ENCODE measurements at regions not wholly inside any gene's neighbourhood (a gene's known extent, or its start where the extent isn't known, plus 50 kb on each side); places are given as distances from the start of the nearest gene placed in this dataset.

DNA sequence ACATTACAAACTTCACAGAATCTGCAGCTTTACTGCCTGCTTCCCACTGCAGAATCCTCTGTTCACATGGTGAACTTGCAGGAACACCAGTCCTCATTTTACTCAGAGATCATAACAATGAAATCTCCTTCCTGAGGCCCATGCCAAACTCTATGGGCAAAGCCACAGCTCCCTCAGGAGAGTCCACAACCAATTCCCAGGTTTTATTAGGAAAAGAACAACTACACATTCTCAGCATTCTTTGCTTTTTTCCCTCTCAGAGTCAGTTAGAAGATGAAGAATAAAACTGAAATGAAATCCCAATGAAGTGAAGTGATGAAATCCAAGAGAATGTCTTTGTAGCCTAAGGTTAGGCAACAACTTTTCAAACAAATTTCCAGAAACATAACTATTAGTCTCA is 233.7 kb downstream of the DSEL start:
- DNase-seq, result no peak

DNA sequence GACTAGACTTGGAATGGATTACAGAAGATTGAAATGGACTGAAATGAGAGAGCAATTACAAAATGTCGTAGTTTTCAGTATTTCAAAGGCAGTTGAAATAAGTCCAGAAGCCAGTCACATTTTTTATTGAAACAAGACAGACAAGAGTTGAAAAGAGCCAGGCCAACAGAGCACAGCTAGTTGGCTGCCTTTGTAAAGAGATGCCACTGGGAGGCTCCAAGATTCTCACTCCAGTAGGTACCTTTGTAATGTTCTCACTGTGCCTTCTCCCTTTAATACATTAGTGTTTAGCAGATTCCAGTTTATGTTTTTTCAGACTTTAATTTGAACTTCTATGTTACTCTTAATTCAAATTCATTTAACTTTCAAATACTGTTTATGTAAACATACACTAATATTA is 234.8 kb downstream of the DSEL start:
- no peak for DNase-seq

DNA sequence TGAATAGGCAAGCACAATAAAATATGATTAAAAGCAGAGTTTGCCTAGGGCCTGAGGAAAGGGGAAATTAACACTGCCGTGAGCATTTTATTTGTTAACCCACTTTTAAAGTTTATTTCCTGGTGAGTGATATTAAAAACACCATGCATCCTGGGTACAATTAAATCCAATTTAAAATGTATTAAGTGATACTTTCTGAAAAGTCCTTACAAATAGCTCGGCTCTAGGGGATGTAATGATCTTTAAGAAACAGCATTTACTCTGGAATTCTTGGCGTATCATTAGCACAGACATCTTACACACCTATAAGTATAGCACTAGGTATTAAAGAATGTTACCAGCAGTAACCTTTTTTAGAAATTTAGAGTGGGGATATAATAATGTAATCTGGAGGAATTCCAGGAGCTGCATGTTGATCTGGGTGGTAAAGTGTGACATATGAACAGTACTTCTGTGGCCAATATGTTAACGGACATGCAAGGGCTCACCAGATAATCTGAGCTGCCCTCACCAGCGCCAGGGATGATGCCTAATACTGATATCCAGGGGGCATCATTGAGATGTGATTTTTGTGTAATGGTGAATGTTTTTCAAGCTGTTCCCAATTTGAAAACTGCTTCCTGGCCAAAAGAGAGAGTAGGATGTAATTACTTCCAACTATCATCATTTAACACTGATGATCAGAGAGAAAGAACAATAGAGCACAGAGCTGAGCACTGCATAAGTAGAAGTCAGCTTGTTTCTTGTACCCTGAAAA is 235.9 kb downstream of the DSEL start:
- no peak for DNase-seq

DNA sequence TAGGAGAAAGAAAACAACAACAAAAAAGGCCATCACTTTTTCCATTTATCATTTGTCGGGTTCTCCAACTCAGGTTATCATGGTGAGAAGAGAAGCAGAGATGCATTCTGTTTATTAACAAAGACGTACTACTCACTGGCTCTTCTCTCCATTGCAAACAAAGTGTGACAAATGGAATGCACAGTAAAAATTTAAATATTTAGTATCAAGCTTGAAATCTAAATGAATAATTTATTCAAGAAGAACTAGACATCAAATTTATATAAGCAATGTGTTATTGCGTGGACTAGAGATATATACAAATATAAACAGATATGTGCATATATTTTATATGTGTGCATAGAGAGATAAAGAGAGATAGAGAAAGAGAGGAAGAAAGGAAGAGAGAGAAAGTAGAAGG is 236.5 kb downstream of the DSEL start:
- DNase-seq, result no peak

DNA sequence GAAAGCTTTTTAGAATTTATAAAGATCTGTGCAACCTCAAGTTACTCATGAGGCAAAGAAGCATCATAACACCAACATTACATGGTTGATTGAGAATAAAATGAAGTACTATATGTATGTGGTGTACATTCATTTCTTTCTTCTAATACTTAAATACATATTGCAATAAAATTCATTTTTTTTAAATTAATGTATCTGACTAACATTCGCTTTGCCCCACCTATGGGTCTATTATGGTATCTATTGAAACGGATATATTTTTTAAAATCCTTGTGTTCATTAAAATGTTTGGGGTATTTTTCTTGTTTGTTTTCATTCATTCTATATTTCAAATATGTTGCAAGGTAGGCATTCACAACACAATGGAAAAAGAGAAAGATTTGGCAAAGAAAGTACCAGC is 237.5 kb downstream of the DSEL start:
- DNase-seq, result no peak

DNA sequence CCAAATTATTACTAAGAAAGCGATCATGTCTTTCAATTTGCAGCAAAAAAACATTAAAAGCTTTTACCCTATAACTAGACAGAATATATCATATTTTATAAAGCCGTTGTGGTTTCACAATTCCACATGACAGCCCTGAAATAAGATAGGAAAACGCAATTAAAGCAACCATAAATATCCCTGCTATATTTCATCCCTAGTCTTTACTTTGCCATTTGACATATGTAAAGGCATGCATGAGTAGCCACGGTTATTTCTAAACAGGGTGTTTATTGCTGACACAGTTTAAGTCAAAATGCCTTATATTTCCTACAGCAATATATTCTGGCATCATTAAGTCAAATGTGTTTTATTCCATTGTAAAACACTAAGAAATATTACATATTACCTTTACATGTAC is 239.9 kb downstream of the DSEL start:
- DNase-seq, result no peak

DNA sequence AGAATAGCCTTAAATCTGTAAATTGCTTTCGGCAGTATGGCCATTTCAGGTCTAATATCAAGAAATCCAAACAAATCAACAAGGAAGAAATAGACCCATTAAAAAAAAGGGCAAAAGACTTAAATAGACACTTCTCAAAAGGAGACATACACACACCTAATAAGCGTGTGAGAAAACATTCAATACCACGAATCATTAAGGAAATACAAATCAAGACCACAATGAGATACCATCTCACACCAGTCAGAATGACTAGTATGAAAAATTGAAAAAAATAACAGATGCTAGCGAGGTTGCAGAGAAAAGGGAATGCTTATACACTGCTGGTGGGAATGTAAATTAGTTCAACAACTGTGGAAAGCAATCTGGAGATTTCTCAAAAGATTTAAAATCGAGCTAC is 243.2 kb downstream of the DSEL start:
- DNase-seq, result no peak

DNA sequence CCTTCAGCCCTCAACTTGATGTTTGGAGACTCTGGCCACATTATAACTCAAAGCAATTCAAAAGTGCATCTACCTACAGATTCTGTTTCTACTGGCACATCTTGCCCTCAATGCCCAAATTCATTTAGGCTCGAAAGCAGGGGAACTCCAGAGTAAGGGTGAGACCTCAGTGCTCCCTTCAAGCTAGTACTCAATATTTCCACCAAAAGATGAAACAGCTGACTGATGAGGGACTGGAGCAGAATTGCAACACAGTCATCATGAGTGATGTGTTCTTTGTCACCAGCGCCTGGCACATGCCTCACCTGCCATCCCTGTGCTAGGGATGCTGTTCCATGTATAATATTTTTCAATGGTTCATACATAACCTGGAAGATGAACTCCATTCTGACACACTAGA is 247.3 kb downstream of the DSEL start:
- no peak for DNase-seq

DNA sequence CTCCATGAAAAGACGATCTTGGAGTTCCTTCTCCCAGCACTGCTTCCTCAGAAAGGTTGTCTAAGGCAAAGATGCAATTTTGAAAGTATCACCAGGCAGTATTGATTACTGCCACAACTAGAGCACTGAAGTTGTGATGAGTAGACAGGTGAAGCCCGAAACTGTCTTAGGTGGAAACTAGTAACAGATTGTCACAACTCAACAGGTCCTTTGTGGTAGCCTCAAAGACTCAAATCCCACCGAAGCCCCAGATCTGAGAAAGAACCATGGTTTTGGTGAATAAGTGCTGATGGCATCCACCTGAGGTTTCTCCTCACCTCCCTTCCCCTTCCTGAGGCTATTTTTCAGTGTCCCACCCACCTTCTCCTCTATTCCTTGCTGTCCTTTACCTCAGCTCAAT is 248.0 kb downstream of the DSEL start:
- DNase-seq, result no peak

DNA sequence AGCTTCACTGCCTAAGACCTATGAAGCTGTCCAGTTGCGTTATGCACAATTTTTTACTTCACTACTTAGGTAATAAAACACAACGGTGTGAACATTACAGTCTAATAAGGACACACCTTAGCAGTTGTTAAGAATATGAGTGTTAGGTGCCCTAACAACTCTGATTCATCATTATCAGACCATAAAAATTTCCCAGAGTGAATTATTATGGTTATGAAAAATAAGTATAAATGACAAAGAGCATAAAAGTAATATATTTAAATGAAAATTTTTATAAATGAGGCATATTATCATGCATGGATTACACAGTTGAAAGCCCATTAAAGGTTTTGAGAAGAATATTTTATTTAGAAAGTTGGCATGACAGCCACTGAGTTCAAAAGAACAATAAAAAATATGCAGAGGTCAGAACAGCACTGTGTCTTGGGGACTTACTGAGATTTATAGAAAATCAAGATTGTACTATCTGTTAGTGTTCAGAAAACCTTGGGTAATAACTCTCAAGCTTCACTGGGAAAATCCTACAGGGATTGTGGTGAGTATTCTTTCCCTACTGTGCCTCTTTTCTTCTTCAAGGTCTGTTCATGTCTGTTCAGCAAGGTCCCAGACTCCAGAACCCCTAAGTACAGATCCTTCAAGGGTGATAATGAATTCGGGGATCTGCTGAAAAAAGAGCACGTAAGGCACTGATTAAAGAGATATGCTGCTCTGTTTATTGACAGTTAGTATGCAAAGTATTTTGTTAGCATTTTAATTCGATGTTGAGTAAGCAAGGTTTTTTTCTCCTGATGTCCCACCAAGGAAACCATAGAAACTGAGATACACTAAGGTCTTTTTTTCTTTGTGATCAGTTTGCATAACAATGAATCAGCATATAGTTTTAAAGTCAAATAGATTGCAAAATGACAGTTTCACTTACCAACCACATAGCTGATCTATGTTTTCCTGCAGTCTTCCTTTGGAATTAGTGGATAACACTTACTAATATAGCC is 250.0 kb downstream of the DSEL start:
- DNase-seq, result no peak

DNA sequence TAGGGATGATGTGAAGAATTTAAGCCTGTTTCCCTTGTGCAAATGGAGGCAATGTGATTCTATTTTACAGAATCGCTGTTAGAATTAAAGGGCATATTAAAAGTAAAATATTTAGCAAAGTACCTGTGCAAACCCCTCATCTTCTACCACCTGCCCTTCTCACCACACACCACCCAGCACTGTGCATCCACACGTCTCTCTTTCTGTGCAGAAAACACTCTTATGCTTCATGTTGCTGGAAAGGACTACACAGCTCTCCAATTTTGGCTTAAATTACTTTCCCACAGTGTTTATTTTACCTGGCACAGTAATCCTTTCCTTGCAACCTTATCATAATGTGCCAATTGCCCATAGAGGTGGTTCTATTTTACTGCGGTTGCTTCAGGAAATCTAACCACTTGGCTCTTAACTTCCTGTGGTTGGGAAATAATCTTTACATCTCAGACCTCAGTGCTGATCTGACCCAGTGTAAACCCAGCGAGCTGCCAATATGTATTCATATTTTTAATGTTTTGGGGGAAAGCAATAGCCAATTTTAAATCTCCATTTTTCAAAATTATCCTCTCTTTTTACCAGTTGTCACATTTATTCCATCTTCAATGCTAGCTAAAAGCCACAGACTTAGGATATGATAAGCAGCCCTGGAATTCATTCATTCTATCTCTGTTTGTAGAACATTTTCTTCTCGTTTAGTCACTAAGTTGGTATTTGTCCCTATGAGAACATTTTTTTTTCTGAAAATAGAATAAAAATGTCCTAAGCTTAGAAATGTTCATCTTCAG is 250.9 kb downstream of the DSEL start:
- DNase-seq, result no peak

DNA sequence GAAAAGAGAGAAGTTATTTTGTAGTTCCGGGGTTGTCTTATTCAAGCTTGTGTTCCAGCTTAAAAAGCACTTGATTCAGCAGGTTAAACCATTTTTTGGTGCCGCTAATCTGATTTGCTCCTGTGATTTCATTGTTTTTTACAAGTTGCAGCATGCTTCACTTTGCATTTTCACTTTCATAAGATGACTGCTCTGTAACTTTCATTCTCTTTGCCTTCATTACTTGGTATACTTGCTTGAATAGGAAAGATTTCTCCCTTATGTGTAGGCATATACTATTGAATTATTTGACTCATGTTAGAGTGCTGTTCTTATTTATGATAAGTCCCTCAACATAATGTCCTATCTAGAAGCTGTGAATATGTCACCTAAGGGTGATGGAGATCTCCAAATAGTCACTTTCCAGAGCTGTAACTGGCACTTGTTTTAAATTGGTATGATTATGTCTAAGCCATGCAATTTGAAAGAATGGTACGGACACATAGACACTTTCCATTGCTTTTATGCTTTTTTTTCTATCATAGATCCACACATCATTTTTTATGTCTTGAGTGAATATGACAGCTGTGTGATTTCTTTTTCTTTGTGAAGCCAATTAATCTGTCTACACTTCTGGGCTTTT is 254.5 kb downstream of the DSEL start:
- no peak for DNase-seq

DNA sequence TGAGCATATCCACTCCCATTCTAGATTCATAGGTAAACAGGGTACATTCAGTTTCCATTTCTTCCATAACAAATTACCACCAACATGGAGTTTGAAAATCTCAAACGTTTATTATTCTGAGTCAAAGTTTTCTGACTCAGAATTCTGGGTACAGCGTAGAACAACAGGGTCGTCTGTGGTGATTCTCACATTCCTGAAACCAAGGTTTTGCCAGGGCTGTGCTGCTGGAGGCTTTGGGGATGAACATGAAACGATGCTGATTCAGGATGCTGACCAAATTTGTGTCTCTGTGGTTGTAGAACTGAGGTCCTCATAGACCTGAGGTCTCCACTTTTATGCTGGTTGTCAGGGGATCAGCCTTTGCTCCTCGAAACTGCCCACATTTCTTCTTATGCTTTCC is 255.7 kb downstream of the DSEL start:
- DNase-seq, result no peak

DNA sequence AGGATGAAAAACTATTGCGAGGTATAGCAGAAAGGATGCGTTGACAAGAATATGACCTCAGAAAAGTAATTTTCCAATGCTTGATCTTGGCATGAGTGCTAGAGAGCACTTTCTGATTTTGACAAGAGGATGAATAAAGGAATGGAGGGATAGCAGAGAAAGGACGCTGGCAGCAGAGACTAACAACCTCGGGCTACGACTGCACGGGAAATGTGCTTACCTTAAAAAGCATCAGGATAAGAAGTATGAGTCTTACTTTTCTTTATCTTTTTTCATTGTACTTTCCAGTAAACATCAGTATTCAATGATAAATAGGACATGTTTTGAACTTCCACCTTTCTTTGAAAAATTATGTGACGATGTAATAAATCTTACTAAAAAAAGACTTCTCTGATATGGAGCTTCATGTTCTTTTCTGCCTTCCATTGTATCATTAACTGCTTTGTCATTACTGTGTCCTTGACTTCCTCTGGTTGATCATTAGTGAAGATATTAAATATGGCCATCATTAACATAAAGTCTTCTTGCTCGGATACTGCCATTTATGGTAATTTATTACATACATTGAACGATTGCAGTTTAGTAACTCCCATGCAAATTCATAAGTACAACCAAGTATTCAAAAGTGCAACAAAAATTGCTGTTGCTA is 265.6 kb downstream of the DSEL start:
- DNase-seq, result no peak

DNA sequence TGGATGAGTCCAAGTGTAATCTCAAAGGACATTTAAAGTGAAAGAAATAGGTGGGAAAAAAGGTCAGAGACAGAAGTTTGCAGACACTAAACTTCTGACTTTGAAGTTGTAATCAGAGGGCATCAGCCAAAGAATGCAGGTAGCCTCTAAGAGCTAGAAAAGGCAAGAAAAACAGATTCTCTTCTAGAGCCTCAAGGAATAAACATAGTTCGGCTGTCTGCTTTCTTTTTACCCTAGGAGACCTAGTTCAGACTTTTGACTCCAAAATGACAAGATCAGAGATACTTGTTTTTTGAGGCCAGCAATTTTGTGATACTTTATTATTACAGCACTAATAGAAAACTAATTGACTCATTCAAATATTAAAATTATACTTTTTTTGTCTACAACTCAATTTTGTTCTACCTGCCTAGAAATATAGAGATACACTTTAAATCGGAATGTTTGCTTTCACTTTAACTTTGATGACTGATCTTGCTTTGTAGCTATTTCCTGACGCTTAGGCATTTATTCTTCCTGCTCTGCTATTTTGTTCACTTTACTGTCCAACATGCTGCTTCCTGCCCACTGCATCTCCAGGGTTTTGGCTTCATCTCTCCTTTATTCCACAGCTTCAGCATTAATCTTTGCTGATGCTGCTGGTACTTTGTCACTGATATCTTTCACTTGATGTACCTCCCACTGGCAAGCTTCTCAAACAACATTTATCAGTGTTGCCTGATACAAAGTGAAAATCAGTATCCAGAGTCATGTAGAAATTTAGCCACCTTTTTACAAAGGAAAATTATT is 272.5 kb downstream of the DSEL start:
- DNase-seq, result no peak

DNA sequence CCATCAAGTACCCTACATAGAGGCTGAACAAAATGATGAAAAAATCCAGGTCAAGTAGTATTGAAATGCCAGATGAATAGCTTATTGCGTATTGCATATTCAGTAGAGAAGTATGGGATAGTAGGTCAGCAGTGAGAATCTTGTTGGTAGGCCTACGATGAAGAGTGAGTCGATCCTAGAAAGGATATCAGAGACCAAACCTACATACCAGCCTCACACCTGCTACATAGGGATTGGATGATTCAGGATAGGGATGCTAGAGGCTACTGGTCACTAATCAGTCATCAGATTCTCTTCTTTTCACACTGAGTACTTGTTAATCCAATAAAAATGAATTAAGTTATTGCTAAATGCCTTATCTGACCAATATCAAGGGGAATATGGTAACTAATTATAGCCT is 274.5 kb downstream of the DSEL start:
- DNase-seq, result no peak

DNA sequence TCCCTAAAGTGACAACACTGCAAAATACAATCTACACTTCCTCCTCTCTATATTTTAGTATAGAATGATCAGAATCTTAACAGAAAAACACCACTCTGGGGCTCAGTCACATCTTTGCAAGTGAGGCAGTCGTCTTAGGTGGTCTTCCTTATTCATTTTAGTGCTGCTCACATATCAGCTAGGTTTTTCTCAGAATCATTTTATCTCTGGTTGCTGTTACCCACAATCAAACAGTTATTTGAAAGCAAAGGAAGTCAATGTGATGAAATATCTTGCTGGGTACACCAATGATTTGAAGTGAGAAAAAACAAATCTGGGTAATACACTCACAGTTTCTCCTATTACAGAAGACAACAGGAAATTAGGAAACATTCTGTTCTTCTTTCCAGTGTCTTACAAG is 275.2 kb downstream of the DSEL start:
- DNase-seq, result no peak

DNA sequence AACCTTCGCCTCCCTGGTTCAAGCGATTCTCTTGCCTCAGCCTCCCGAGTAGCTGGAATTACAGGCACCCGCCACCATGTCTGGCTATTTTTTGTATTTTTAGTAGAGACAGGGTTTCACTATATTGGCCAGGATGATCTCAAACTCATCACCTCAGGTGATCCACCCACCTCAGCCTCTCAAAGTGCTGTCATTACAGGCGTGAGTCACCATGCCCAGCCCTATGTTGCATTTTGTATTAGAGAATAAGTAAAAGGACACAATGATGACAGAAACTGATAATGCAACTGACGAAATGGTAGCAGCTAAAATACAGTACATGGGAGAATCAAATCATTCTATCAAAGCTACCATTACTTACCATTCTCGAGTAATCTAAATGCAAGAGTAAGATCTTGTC is 276.7 kb downstream of the DSEL start:
- no peak for DNase-seq

DNA sequence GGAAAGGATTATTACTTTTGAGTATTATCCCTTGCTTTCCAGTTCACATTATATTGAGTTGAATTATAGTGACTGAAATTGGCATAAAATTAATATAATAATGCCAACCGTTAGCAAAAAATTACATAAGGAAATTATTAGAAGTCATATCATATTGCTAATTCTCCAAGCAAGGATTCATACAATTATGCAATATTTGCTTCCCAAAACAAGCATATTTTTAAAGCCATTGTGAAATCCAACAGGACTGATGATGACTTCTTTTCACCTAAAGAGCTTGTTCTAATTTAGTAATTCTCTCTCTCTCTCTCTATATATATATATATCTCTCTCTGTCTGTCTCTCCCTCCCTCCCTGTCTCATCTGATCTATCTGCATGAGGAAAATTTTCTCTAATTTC is 283.5 kb downstream of the DSEL start:
- DNase-seq, result no peak

DNA sequence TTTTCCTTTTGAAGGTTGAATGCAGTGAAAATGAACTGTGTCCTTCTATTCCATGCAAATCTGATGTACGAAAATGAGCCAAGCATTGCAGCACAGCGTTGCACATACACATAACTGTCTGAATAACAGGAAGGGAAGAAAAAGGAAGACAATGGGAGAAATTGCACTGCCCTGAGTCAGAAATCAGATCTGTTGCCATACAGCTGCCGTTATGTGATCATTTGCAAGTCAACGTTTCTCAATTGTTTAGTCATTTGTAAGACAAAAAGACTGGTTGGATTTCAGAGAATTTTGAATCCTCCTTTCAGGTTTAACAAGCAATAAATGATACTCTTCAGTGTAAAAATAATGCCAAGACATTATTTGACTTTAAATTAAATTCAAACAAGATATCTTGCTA is 284.1 kb downstream of the DSEL start:
- DNase-seq, result no peak

DNA sequence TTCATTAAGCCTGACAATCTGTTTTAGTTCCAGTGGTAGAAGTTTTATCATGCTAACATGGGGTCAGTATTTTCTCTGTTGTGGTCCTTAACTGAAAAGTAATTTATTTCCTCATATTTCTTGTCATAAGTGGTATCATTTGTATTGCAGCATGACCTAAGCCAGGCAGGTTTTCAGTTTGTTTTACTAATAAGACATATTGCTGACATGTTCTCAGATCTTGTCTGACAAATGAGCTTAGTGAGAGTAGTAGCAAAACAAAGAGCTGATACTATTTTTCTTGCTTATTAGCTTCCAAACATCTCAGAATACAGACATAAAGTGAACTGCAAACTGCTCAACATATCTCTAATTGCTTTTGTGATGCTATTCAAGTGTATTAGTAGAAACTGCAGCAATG is 293.6 kb downstream of the DSEL start:
- DNase-seq, result no peak

DNA sequence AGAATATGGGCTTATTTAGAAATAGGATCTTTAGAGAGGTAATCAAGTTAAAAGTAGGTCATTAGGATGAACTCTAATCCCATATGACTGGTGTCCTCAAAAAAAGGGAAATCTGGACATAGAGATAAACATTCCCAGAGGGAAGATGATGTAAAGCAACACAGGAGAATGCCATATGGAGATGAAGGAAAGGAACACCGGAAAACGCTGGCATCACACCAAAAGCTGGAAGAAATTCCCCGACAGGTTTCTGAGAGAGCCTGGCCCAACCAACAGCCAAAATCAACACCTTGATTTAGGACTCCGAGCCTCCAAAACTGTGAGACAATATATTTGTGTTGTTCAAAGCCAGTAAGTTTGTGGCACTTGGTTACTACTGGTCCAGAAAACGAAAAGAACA is 296.7 kb downstream of the DSEL start:
- no peak for DNase-seq
